ENCODE measurements at regions not wholly inside any gene's neighbourhood (a gene's known extent, or its start where the extent isn't known, plus 50 kb on each side); places are given as distances from the start of the nearest gene placed in this dataset.

DNA sequence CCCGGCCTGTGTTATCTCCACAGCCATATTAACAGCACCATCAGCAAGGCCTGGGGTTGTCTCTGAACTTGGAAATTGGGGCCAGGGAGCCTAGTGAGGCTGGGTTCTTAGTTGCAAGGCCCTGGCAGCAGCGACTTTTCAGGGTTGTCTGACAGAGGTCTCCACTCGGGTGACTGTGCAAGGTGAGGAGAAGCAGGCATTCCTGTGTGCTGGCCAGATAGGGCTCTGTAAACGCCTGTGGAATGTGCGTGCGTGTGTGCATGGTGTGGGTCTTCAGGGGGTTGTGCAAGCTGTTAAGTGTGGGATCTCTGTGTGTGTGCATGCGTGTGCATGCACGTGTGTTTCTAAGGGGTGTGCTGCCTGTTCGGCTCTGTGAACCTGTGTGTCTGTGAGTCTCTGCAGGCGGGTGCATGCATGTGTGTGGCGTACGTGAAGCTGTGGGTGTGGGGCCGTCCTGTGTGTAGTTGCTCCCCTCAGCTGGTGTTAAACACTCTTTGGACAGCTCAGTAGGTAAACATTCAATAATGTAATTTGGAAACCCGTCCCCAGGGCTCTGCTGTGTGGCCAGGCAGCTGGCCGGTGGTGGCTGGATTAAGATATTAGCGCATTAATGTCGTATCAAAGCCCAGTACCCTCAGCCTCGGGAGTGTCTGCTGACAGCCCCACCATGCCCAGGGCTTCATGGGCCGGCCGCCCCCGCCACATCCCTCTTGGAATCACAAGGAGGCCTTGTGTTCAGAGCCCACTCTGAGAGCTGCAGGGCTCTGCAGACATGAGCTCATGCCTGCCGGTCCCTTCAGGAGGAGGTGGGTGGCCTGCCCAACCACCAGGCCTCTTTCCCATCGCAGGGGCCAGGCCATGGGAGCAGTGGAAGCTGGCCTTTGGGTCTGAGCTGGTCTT, 189.9 kb downstream of the FOXD2 start:
- Mint-ChIP-seq H3K36me3 (ENCODE audit: low read depth) (no peaks in the 10 kb centered on the region), H3K27me3 (ENCODE audit: insufficient read depth) (peaks cover 46% of the 10 kb centered on the region), H3K4me3 (no peak overlapping the region), H3K27ac (no peak overlapping the region), H3K9me3 (no peaks in the 10 kb centered on the region), H3K4me1 (ENCODE audit: low read depth) (no peaks in the 10 kb centered on the region)
- DNase-seq, result no peak
- TF ChIP-seq, protein P1, sequence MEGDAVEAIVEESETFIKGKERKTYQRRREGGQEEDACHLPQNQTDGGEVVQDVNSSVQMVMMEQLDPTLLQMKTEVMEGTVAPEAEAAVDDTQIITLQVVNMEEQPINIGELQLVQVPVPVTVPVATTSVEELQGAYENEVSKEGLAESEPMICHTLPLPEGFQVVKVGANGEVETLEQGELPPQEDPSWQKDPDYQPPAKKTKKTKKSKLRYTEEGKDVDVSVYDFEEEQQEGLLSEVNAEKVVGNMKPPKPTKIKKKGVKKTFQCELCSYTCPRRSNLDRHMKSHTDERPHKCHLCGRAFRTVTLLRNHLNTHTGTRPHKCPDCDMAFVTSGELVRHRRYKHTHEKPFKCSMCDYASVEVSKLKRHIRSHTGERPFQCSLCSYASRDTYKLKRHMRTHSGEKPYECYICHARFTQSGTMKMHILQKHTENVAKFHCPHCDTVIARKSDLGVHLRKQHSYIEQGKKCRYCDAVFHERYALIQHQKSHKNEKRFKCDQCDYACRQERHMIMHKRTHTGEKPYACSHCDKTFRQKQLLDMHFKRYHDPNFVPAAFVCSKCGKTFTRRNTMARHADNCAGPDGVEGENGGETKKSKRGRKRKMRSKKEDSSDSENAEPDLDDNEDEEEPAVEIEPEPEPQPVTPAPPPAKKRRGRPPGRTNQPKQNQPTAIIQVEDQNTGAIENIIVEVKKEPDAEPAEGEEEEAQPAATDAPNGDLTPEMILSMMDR (IDR thresholded peaks at IDR 0.05), result no peak

DNA sequence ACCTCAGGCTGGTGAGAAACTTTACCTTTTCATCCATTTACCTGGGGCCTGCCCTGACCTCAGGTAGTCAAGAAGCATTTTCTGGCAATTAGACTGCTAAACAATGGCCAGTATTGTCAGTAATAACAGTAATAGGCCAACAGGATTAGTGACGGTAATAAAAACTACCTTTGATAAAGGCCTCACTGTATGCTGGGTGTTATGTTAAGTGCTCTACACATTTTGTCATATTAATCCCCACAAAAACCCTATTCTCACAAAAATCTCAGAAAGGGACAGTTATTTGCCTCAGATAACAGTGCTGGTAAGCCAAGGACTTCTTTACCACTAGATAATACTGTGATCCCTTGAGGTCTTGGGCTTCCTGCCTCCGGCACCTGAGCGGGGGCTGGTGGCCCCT, 191.4 kb downstream of the FOXD2 start:
- H3K27me3 Mint-ChIP-seq (ENCODE audit: insufficient read depth), result peaks cover 34% of the 10 kb centered on the region
- DNase-seq, result no peak

DNA sequence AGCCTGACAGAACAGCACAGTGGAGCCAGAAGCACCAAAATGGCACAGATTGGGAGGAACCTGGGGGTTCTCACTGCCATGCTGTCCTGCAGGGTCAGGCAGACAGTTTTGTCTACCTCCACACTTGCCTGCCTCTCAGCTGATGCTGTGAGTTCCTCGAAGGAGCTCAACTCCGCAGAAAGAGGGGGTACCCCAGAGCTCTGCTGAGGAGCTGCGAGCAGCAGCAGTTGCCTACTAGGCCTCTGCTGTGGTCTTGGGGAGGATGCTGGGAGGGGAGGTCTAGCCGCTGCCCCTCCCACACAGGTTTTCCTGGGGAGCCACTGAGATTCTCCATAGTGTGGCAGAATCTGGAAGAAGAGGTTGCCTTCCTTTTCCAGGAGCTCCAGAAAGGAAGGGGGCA, 192.5 kb downstream of the FOXD2 start:
- peaks cover 25% of the 10 kb centered on the region for H3K27me3 Mint-ChIP-seq (ENCODE audit: insufficient read depth)
- no peaks in the 10 kb centered on the region for H3K36me3 Mint-ChIP-seq (ENCODE audit: low read depth)
- no peak for DNase-seq
- no peak overlapping the region for H3K4me3 Mint-ChIP-seq
- H3K27ac Mint-ChIP-seq, result no peak overlapping the region
- H3K9me3 Mint-ChIP-seq, result no peaks in the 10 kb centered on the region
- TF ChIP-seq, protein P1 (IDR thresholded peaks at IDR 0.05), result no peak
- H3K4me1 Mint-ChIP-seq (ENCODE audit: low read depth), result no peaks in the 10 kb centered on the region; the same call in 1 of the 2 replicates

More for the DNA sequence above, 191.4 kb downstream of the FOXD2 start:
- H3K36me3 Mint-ChIP-seq (ENCODE audit: low read depth), result no peaks in the 10 kb centered on the region
- H3K4me1 Mint-ChIP-seq (ENCODE audit: low read depth), result no peaks in the 10 kb centered on the region
- TF ChIP-seq, protein P1 (IDR thresholded peaks at IDR 0.05), result no peak
- H3K4me3 Mint-ChIP-seq, result no peak overlapping the region
- no peaks in the 10 kb centered on the region for H3K9me3 Mint-ChIP-seq
- H3K27ac Mint-ChIP-seq, result no peak overlapping the region

DNA sequence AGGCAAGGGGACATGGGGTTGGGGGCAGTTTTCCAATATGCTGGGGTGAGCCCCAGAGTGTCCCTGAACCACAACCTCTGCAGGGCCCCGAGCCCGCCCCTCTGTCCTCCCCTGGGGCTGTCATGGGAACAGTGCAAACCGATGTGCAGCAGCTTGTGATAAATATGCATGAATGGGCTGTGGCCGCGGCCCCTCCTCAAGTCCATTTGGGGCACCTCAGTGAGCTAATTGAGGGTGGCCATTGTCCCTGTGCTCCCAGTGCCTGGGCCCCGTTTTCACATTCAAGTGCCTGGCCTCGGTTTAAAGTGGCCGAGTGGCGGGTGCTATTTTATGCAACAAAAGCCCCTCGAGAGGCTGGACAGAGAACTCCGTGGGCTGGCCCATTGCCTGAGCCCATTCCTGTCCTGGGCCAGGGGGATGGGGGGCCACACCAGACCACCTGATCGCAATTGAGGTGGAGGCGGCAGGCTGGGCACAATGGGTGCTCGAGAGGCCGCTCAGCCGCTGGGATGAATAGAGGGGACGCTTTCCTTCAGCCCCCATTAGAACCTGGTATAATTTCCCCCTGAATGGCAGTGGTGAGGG, 193.7 kb downstream of the FOXD2 start:
- H3K4me3 Mint-ChIP-seq, result no peak overlapping the region
- TF ChIP-seq, protein P1 (IDR thresholded peaks at IDR 0.05), result no peak
- H3K4me1 Mint-ChIP-seq (ENCODE audit: low read depth), result peaks cover 12% of the 10 kb centered on the region
- H3K27ac Mint-ChIP-seq, result no peak overlapping the region
- H3K36me3 Mint-ChIP-seq (ENCODE audit: low read depth), result no peaks in the 10 kb centered on the region
- H3K9me3 Mint-ChIP-seq, result no peaks in the 10 kb centered on the region
- H3K27me3 Mint-ChIP-seq (ENCODE audit: insufficient read depth), result peaks cover 28% of the 10 kb centered on the region
- DNase-seq, result no peak

DNA sequence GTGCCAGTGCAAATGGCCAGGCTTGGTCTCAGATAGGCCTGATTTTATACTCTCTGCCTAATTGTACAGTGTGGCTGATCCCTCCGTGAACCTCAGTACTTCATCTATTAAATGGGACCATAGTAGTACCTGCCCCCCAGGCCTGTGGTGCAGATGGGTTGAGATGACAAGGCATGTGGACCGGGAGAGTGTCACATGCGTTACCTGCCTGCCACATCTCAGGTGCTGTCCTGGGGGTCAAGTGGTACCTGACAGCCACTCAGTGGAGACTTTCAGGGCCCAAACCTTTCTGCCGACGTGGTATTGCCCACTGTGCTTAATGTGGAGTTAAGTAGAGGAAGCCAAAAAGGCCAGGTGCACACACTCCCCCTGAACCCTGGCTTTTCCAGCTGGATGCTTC, 197.3 kb downstream of the FOXD2 start:
- H3K4me3 Mint-ChIP-seq, result no peak overlapping the region
- TF ChIP-seq, protein P1 (IDR thresholded peaks at IDR 0.05), result no peak
- H3K36me3 Mint-ChIP-seq (ENCODE audit: low read depth), result no peaks in the 10 kb centered on the region
- peaks cover 27% of the 10 kb centered on the region for H3K27me3 Mint-ChIP-seq (ENCODE audit: insufficient read depth)
- no peak overlapping the region for H3K27ac Mint-ChIP-seq
- no peak for DNase-seq
- no peaks in the 10 kb centered on the region for H3K9me3 Mint-ChIP-seq
- peaks cover 14% of the 10 kb centered on the region for H3K4me1 Mint-ChIP-seq (ENCODE audit: low read depth)
